Mammary epithelial cell (primary cell): ENCODE measurements at regions not wholly inside any gene's neighbourhood (a gene's known extent, or its start where the extent isn't known, plus 50 kb on each side); places are given as distances from the start of the nearest gene placed in this dataset.

Experiments
- EZH2 ChIP-seq: IDR thresholded peaks from 2 replicates; pipeline ENCODE4 v1.6.1; 2012; ENCODE audit warnings: low read length, inconsistent platforms, borderline replicate concordance
- TF ChIP-seq, protein P1 (sequence below), 2 donors: IDR thresholded peaks in 1 of 2; conservative IDR thresholded peaks in 1 of 2; 2 replicates each; pipeline ENCODE4 v1.5.1; 2011 to 2012; ENCODE audit warnings: inconsistent platforms in 2 of 2, low read length in 2 of 2, mild to moderate bottlenecking in 2 of 2, control low read depth in 1 of 2, low read depth in 1 of 2; ENCODE audit not compliant: insufficient read depth in 1 of 2; ENCODE audit errors: extremely low read depth in 1 of 2

DNA sequence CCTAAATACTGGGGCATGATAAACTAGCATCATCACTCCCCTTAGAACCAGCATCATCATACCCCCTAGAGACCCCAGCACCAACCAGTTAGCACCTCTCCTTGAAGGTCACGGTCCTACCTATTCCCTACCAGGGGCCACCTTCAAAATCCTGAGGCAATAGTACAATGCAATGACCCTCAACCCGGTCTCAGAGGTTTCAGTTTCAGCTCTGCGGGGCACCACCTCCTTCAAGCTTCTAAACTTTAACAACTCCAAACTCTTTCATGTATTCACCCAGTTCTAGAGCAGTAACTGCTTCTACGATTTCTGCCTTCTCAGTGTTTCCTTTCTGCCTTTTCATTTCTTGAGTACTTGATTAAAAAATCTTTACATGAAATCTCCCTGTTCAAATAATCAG, 130.1 kb upstream of the EPB41L4A start:
- TF ChIP-seq, protein P1, sequence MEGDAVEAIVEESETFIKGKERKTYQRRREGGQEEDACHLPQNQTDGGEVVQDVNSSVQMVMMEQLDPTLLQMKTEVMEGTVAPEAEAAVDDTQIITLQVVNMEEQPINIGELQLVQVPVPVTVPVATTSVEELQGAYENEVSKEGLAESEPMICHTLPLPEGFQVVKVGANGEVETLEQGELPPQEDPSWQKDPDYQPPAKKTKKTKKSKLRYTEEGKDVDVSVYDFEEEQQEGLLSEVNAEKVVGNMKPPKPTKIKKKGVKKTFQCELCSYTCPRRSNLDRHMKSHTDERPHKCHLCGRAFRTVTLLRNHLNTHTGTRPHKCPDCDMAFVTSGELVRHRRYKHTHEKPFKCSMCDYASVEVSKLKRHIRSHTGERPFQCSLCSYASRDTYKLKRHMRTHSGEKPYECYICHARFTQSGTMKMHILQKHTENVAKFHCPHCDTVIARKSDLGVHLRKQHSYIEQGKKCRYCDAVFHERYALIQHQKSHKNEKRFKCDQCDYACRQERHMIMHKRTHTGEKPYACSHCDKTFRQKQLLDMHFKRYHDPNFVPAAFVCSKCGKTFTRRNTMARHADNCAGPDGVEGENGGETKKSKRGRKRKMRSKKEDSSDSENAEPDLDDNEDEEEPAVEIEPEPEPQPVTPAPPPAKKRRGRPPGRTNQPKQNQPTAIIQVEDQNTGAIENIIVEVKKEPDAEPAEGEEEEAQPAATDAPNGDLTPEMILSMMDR (conservative IDR thresholded peaks at IDR 0.05 in 1 of 2, IDR thresholded peaks at IDR 0.05 in 1 of 2; ENCODE audit: extremely low read depth in 1 of 2, insufficient read depth in 1 of 2, low read depth in 1 of 2, low read length in 2 of 2), result no peak
- TF ChIP-seq EZH2, result no peak
